NOMO-1 (cell line): ENCODE measurements at regions not wholly inside any gene's neighbourhood (a gene's known extent, or its start where the extent isn't known, plus 50 kb on each side); places are given as distances from the start of the nearest gene placed in this dataset.
"Not testable (repeated sequence)": the region's sequence is repeated elsewhere in the genome, so short reads cannot be mapped to it uniquely, and the experiment has no call there.

Source experiments
- DNase-seq, 2 experiments: peaks; one replicate each; lab custom pipeline; 2025; ENCODE audit not compliant: unreplicated experiment in 2 of 2; lab: John Stamatoyannopoulos, UW

- DNase-seq: peak; percentile 47 to 84
These were observed 93.1 kb upstream of the HIF1A start for GRCh38 chr14:61602003-61602732.

- peak in 1 of 2 experiments; percentile 16 for DNase-seq
These were observed 92.6 kb upstream of the HIF1A start for GRCh38 chr14:61602733-61603077.

- peak; percentile 57 to 79 for DNase-seq
These were observed 91.6 kb upstream of the HIF1A start for GRCh38 chr14:61603736-61604135.

- DNase-seq: no peak
These were observed 87.6 kb upstream of the HIF1A start for GRCh38 chr14:61607570-61608244.

GRCh38 chr14:61608245-61609165 lies 86.8 kb upstream of the HIF1A start:
- DNase-seq: no peak

- DNase-seq: no peak
These were observed 86.0 kb upstream of the HIF1A start for GRCh38 chr14:61609191-61609843.

- no peak for DNase-seq
These were observed 85.4 kb upstream of the HIF1A start for GRCh38 chr14:61609884-61610283.

GRCh38 chr14:61610900-61611299 lies 84.4 kb upstream of the HIF1A start:
- DNase-seq: no peak

- no peak for DNase-seq
These were observed 83.3 kb upstream of the HIF1A start for GRCh38 chr14:61611880-61612630.

GRCh38 chr14:61613006-61613405 lies 82.3 kb upstream of the HIF1A start:
- DNase-seq: not testable (repeated sequence)

GRCh38 chr14:61614693-61615092 lies 80.6 kb upstream of the HIF1A start:
- no peak for DNase-seq

- no peak for DNase-seq
These were observed 79.4 kb upstream of the HIF1A start for GRCh38 chr14:61615743-61616523.

GRCh38 chr14:61616524-61617185 lies 78.7 kb upstream of the HIF1A start:
- no peak for DNase-seq

GRCh38 chr14:61618448-61618847 lies 76.9 kb upstream of the HIF1A start:
- no peak for DNase-seq

- no peak for DNase-seq
These were observed 75.8 kb upstream of the HIF1A start for GRCh38 chr14:61619494-61619893.

GRCh38 chr14:61620130-61620946 lies 75.0 kb upstream of the HIF1A start:
- no peak for DNase-seq

GRCh38 chr14:61621444-61621843 lies 73.9 kb upstream of the HIF1A start:
- DNase-seq: no peak

GRCh38 chr14:61622051-61622450 lies 73.3 kb upstream of the HIF1A start:
- DNase-seq: no peak
